Neural cell (in vitro differentiated cells): ENCODE measurements at regions not wholly inside any gene's neighbourhood (a gene's known extent, or its start where the extent isn't known, plus 50 kb on each side); places are given as distances from the start of the nearest gene placed in this dataset.

Experiments used
- H2AFZ ChIP-seq: fragments of 200-600, 300-800 bp; sonication (generic), shearing (Covaris generic); 2 replicates; pipeline ENCODE4 v1.6.0; 2014; ENCODE audit warnings: low read depth, mild to moderate bottlenecking, antibody characterized with exemption, low read length, moderate library complexity
- H3F3A ChIP-seq: fragments of 200-600 bp; shearing (Covaris generic); 2 replicates; pipeline ENCODE4 v1.6.1; 2016; ENCODE audit warnings: mild to moderate bottlenecking, moderate library complexity, mixed read lengths, antibody characterized with exemption, low read length; ENCODE audit not compliant: insufficient read depth, poor library complexity, severe bottlenecking
- H3K27ac ChIP-seq: fragments of 200-600, 300-800 bp; sonication (generic), shearing (Covaris generic); 2 replicates; pipeline ENCODE4 v1.5.1; 2014; ENCODE audit warnings: mild to moderate bottlenecking, low read length, moderate library complexity
- H3K27me3 ChIP-seq: fragments of 300-800, 200-600 bp; sonication (generic), shearing (Covaris generic); 2 replicates; pipeline ENCODE4 v1.6.0; 2014; ENCODE audit warnings: mild to moderate bottlenecking, low read depth, low read length, moderate library complexity; ENCODE audit not compliant: insufficient read depth
- H3K36me3 ChIP-seq: fragments of 300-800, 200-600 bp; sonication (generic), shearing (Covaris generic); 2 replicates; pipeline ENCODE4 v1.5.1; 2014; ENCODE audit warnings: mild to moderate bottlenecking, antibody characterized with exemption, low read length, moderate library complexity; ENCODE audit not compliant: insufficient read depth
- H3K4me2 ChIP-seq: fragments of 300-800, 200-600 bp; sonication (generic), shearing (Covaris generic); 2 replicates; pipeline ENCODE4 v1.6.0; 2014; ENCODE audit warnings: mild to moderate bottlenecking, low read length
- H3K4me3 ChIP-seq: fragments of 300-800, 200-600 bp; sonication (generic), shearing (Covaris generic); 2 replicates; pipeline ENCODE4 v1.5.1; 2014; ENCODE audit warnings: mild to moderate bottlenecking, low read length, moderate library complexity
- H3K79me2 ChIP-seq: fragments of 200-600 bp; shearing (Covaris generic); replicated peaks from 2 replicates; pipeline ENCODE4 v1.6.0; 2014; ENCODE audit warnings: mild to moderate bottlenecking, low read length, moderate library complexity; ENCODE audit not compliant: insufficient read depth
- H3K9ac ChIP-seq: fragments of 300-800, 200-600 bp; sonication (generic), shearing (Covaris generic); 2 replicates; pipeline ENCODE4 v1.6.1; 2016; ENCODE audit warnings: mild to moderate bottlenecking, low read length, mixed read lengths
- H3K9me2 ChIP-seq: fragments of 200-600 bp; shearing (Covaris generic); 2 replicates; pipeline ENCODE4 v1.6.1; 2016; ENCODE audit warnings: mild to moderate bottlenecking, low read length, mixed read lengths; ENCODE audit not compliant: insufficient read depth
- H3K9me3 ChIP-seq: fragments of 200-600, 300-800 bp; sonication (generic), shearing (Covaris generic); 2 replicates; pipeline ENCODE4 v1.6.1; 2016; ENCODE audit warnings: mild to moderate bottlenecking, mixed run types, low read length, moderate library complexity, mixed read lengths
- H4K20me1 ChIP-seq: fragments of 200-600 bp; shearing (Covaris generic); 2 replicates; pipeline ENCODE4 v1.6.1; 2016; ENCODE audit warnings: mild to moderate bottlenecking, mixed run types; ENCODE audit not compliant: insufficient read depth
- CTCF ChIP-seq: fragments of 450-650 bp; IDR thresholded peaks from 2 replicates; pipeline ENCODE4 v1.5.1; 2014; ENCODE audit warnings: antibody characterized with exemption, mild to moderate bottlenecking, moderate library complexity; ENCODE audit not compliant: poor library complexity, severe bottlenecking
- EP300 ChIP-seq: fragments of 450-650 bp; conservative IDR thresholded peaks from 2 replicates; pipeline ENCODE4 v1.6.1; 2014; ENCODE audit warnings: antibody characterized with exemption, mild to moderate bottlenecking, moderate library complexity; ENCODE audit not compliant: poor library complexity, severe bottlenecking
- EZH2 ChIP-seq: fragments of 200-600, 300-800 bp; shearing (Covaris generic), sonication (generic); IDR thresholded peaks from 2 replicates; pipeline ENCODE4 v1.6.1; 2014; ENCODE audit warnings: antibody characterized with exemption, low read length, borderline replicate concordance, mild to moderate bottlenecking; ENCODE audit not compliant: insufficient read depth, poor library complexity, severe bottlenecking
- MXI1 ChIP-seq: fragments of 450-650 bp; conservative IDR thresholded peaks from 2 replicates; pipeline ENCODE4 v1.6.1; 2014; ENCODE audit warnings: antibody characterized with exemption, mild to moderate bottlenecking; ENCODE audit not compliant: poor library complexity, severe bottlenecking
- POLR2AphosphoS5 ChIP-seq: IDR thresholded peaks from 2 replicates; pipeline ENCODE4 v1.6.1; 2012
- RAD21 ChIP-seq: fragments of 450-650 bp; conservative IDR thresholded peaks from 2 replicates; pipeline ENCODE4 v1.6.1; 2014; ENCODE audit warnings: antibody characterized with exemption, mild to moderate bottlenecking, moderate library complexity
- REST ChIP-seq: IDR thresholded peaks from 2 replicates; pipeline ENCODE4 v1.6.1; 2012; ENCODE audit warnings: borderline replicate concordance
- SMC3 ChIP-seq: fragments of 450-650 bp; conservative IDR thresholded peaks from 2 replicates; pipeline ENCODE4 v1.6.1; 2014; ENCODE audit warnings: antibody characterized with exemption, mild to moderate bottlenecking, moderate library complexity; ENCODE audit not compliant: poor library complexity
- TAF1 ChIP-seq: IDR thresholded peaks from 2 replicates; pipeline ENCODE4 v1.6.1; 2012; ENCODE audit warnings: low read depth

GRCh38 chr10:117427356-117427755 is 52.1 kb upstream of the PDZD8 start:
- Histone ChIP-seq H3K9me2 (no peaks in the 10 kb centered on the region), H3K27ac (no peak overlapping the region), H3K4me2 (no peak overlapping the region), H2AFZ (no peak overlapping the region), H3K27me3 (no peaks in the 10 kb centered on the region), H3K79me2 (no peaks in the 10 kb centered on the region), H3F3A (no peaks in the 10 kb centered on the region), H3K9me3 (no peaks in the 10 kb centered on the region), H3K36me3 (no peaks in the 10 kb centered on the region), H3K9ac (no peak overlapping the region), H4K20me1 (no peaks in the 10 kb centered on the region), H3K4me3 (no peak overlapping the region)
- TF ChIP-seq EP300 (no peak), CTCF (no peak), RAD21 (no peak), TAF1 (no peak), SMC3 (no peak), POLR2AphosphoS5 (no peak), REST (no peak), MXI1 (no peak)

DNA sequence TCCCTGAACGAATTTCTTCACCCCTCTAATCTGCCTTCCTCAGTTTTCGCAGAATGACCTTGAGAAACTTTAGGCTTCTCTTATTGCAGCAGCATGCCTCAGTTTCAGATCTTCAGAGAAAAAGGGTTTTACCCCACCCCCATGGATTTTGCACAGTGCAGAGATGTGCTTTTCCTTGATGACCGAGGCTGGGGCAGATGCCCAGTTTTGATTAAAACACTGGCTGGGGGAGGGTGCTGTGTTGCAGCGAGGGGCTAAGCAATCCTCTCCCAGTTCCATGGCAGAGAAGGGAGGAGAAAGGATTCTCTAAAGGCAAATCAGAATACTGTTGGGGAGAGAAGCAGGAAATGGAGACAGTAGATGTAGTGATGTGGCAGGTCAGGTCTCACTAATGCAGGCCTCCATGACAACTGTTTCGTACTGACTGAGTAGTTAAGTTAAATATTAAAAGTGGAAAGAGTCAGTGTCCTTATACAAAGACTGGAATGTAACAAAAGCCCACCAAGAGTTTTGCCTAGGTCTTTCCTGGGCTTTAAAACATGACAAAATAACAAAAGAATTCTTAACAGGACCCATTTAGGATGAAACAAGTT is 50.8 kb upstream of the PDZD8 start:
- Histone ChIP-seq H3K79me2 (no peaks in the 10 kb centered on the region), H3K27me3 (no peaks in the 10 kb centered on the region), H3K27ac (no peak overlapping the region), H3K4me2 (no peak overlapping the region), H3K9me2 (no peaks in the 10 kb centered on the region), H3K9ac (no peak overlapping the region), H4K20me1 (no peaks in the 10 kb centered on the region), H2AFZ (no peak overlapping the region), H3K4me3 (no peak overlapping the region), H3K9me3 (peaks cover 3% of the 10 kb centered on the region), H3F3A (no peaks in the 10 kb centered on the region), H3K36me3 (no peaks in the 10 kb centered on the region)
- TF ChIP-seq TAF1 (no peak), CTCF (no peak), EP300 (no peak), REST (no peak), SMC3 (no peak), POLR2AphosphoS5 (no peak), RAD21 (no peak), EZH2 (no peak), MXI1 (no peak)
